ENCODE measurements at regions not wholly inside any gene's neighbourhood (a gene's known extent, or its start where the extent isn't known, plus 50 kb on each side); places are given as distances from the start of the nearest gene placed in this dataset.
A peak's percentile ranks its signal among the peaks of the same experiment; 100 is the strongest.
"Not testable (repeated sequence)": the region's sequence is repeated elsewhere in the genome, so short reads cannot be mapped to it uniquely, and the experiment has no call there.

DNA sequence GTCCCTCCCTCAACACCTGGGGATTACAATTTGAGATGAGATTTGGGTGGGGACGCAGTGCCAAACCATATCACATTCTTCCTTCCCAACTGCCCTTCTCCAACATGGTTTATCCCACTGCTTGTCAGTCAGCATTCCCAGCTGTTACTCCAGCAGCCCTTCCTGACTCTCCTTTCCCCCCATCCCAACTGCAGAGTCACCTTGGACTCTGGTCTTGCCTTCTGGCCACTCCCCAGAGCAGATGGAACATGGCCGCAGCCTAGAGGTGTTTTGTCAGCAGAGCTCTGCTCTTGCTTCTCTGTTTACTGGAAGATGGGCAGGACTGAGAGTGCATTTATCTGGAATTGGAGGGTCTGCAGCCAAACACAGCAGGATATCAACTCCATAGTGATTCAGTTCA is 51.2 kb upstream of the MEX3C start:
- DNase-seq = no peak

DNA sequence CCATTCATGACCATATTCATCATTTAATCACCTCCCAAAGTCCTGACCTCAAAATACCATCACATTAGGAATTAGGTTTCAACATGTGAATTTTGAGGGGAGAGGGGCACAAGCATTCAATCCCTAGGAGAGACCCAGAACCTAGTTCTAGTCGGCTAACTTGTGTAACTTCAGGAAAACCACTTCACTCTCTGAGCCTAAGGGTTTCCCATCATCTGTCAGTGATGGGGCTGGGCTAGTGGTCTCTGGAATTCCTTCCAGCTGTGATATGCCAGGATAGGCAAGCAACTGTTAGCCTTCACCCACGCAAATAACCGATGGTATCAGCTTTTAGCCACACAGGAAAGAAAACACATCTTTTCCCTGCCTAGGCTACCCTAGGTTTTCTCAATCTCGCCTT is 52.5 kb upstream of the MEX3C start:
- no peak for DNase-seq

DNA sequence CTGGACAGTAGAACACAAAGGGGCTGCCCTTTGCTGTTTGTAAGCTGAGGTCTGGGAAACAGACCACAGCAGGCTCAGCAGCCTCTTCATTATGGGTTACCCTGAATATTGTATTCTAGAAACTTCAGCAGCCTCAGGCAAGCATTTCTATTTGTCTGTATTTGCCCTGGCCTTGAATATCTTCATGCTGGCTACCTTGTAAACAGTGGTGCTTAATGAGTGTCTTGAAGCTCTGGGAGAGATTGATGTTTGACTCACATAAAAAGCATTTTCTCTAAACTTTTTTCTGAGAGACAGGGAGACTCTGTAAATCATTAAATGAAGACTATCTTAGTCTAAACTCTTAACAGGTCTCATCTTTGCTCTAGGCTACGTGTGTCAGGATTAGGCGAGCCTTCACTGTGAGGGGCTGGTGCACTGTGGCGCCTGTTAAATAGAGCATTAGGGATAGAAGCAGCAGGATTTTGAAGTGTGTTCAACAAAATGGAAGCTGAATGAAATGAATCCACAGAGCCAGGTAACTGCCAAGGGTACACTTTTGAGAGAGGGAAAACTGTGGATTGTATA is 53.1 kb upstream of the MEX3C start:
- DNase-seq = no peak

DNA sequence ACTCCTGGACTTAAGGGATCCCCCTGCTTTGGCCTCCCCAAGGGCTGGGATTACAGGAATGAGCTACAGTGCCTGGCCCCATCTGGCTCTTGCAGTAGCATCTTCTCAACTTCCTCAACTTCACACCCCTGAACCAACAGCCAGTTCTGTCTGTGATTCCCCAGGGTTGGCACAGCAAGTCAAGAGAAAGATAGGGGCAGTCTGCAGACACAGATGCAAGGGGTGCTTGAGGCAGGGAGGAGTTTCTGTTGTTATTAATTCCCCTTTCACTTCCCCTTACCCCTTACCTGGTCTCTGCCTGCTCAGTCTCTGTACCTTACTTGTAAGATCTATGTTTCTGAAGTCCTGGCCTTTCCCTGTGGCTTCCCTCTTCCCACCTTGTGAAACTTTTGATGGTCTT is 54.1 kb upstream of the MEX3C start:
- DNase-seq = no peak

DNA sequence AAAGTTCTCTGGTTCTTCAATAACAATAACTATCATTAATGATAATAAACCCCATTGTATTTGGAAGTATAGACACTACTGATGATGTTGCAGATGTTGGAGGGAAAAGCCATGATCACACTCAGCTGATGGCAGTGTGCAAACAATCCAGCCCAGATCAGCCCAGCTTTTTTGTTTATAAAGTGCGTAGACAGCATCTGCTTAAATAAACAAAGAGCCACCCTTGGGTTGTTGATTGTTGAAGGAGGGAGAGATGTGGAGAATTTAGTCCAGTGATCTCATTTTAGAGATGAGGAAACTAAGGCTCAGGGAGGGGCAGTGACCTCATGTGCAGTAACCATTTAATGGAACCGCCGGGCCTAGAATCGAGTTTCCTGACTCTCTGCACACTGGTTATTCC is 56.0 kb upstream of the MEX3C start:
- no peak for DNase-seq

DNA sequence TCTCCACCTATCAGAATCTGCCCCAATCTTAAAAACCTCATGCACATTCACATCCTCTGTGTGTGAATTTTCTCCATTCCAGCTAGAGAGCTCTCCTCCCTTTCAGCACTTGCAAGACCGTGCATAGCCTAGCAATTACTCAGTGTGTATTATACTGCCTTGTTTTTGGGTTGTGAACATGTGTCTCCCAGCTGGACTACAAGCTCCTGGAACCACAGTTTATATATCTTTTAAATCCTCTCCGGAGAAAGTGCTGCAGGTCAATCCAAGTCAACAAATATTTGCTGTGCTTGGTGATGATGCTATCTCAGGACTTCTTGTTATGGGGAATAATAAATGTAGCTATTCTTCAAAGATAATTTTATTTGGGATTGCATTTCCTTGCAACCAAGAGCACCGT is 58.2 kb upstream of the MEX3C start:
- no peak for DNase-seq

DNA sequence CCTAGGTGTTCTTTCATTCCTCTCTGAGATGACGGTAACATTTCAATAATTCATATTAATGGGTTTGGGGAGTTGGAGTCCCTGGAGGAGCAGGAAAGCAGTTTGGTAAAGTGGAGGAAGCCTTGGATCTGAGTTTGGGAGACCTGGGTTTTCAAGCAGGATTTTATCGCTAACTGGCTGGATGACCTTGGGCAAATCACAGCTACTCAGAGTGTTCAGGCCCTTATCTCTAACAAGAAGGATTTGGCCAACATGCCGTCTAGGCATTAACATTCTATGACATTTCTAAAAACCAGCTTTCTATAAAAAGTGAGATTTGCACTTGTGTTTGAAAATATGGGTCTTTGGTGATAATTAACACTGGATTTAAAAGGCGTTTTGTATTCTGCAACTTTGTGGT is 59.7 kb upstream of the MEX3C start:
- no peak for DNase-seq

DNA sequence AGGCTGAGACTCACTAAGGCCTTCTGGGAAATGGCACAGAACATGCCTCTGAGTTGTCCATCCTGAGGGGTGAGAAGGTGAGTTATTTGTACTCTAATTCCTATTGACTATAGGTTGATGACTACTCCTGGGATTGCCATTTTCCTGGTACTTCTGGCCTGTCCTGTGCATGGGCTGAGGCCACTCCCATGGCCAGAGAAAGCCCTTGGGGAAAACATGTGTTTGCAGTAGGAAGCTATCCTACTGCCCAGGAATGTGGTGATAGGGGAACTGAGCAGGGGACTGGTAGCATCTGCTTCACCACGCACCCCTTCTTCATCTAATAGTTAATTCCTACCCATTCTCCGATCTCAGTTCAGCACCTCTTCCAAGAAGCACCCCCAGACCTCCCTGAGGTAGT is 62.6 kb upstream of the MEX3C start:
- no peak for DNase-seq

DNA sequence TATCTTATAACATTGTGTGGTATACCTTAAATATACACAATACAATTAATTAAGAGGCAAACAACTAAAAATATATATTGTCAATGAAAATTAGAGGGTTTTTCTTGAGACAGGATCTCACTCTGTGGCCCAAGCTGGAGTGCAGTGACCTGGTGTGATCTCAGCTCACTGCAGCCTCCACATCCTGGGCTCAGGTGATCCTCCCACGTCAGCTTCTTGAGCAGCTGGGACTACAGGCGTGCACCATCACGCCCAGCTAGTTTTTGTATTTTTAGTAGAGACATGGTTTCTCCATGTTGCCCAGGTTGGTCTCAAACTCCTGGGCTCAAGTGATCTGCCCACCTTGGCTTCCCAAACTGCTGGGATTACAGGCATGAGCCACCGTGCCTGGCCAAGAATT is 68.6 kb upstream of the MEX3C start:
- not testable (repeated sequence) for DNase-seq

DNA sequence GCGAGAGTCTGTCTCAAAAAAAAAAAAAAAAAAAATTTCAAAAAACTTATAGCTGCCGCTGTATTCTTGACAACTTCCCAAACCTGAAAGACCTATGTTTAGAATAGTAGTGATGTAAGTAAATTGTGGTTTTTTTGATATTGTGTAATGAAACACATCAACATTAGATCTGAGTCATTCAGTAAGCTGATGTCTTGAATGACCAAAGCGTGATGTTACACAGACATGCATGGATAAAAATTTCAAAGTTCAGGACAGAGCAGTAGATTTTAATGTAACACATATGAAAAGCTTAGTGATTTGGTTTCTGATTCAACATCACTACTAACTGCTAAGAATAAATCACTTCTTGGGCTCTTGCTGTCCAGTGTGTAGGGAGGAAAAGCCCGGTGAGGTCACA is 69.3 kb upstream of the MEX3C start:
- no peak for DNase-seq

DNA sequence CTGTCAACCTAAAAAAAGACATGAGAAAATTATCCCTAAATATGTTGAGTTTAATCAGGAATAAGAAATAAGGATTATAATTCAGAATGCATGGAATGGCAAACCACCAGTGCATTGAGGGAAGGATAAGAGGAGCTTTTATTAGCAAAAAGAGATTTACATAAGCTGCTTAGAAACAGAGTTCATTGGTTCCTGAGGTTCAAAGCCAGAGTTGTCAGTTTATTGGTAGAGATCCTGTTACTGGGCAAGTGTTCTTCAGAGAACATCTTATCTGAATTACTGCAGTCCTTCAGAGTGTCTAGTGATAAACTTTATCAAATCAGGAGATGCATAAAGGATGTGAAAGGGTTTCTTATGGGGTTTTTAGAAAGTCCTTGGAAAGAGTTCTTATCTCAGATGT is 76.0 kb upstream of the MEX3C start:
- DNase-seq = no peak

DNA sequence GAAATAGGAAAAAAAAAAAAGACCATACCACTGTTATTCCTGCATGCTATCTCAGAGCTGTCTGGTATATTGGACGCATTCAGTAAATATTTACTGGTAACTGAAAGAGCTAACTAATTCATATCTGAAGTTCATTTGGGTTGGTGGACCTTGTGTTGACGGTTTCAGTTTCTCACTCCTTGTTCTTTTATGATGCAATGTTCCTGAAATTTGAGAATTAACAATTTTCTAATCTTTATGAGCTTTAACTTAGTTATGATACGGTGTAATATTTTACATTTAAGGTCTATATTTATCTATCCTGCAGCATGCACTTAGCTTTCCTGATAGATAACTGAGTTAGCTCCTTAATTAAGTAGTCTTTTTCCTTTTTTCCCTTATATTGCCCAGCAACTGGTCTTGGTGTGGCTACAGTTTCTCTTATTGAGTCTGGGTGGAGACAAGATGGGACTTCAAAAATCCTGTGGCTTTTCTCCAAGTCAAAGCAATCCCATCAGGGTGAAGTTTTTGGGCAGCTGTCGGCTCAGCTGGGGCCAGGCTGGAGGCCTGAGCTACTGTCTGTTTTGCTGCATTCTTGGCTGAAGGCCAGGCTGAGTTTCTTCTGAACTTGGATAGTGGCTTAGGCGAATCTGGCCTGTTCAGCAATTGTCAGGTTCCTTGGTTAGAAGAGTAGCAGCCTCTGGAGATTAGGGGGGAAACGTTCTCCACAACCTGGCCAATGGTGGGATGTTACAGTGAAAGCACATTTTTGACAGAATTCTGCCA is 78.4 kb upstream of the MEX3C start:
- DNase-seq = peak in 1 of 51 donors; percentile 2

DNA sequence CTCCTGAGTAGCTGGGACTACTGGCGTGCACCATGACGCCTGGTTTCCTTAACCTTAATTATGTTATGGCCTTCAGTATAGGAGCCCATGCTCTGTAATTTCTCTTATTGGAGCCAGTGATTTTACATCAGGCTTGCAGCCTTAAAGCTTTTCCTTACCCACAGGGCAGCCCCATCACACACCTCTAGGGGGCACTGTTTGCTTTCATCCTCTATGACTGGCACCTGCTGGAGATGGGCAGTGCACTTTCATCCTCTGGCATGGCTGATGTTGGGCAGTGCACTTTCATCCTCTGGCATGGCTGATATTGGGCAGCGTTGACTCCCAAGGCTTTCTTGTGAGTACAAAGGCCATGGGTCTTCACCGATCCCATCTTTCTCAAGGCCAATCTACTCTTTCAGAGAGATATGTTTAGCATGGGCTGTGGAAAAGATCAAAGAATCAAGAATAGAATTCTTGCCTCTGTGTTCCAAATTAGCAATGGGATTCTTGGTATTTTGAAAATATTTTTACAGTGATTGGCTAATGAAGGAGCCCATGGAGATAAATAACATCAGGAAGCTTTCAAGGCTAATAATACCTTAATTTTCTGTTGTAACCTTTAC is 80.7 kb upstream of the MEX3C start:
- DNase-seq = peak in 35 of 51 donors; percentile 1 to 72 (median 18)

DNA sequence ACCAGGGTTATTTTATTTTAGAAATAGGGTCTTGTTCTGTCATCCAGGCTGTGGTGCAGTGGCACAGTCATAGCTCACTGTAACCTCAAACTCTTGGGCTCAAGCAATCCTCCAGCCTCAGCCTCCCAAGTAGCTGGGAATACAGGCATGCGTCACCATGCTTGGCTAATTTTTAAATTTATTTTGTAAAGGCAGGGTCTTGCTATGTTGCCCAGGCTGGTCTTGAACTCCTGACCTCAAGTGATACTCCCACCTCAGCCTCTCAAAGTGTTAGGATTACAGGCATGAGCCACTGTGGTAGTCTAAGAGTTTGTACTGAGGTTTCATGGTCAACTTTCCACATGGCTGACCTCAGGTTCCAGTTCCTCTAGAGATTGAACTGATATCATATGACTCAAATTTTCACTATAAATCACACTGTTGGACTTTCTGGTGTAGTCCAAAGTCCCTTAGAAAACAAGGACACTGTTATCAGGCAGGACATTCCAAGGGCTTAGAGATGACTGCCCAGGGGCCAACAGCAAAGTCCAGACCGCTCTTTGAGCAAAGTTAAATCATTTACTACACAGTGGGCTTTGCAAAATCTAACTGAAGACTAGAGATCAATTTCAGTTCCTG is 82.0 kb upstream of the MEX3C start:
- DNase-seq = no peak

DNA sequence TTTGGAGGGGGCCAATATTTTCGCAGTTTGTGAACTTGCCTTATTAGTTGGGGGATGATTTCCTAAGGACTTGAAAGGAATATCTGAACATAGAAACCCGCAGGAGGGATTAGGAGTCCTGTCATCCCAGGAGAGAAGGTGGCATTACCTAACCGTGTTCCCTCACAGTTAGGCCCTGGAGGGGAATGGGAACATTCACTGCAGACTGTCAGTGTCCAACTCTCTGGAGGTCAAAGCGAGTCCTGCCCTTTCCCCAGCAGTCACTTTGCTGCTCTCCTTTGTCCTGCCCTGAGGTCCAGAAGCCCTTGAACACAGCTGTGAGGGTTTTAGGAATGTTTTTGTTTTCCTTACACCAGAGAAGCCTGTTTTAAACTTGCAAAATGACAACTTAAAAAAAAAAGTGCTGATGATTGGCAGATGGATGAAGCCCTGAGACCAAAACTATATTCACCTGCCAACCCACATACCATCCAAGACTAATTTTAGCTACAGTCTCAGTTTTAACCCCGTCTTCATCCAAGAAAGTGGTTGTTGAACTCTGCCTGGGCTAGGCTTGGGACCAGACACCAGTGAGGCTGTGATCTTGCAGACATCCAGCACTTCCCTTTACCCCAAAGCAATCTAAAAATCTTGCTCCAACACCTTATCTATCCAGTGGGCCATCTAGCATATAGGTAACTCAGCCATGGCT is 90.5 kb upstream of the MEX3C start:
- no peak for DNase-seq

DNA sequence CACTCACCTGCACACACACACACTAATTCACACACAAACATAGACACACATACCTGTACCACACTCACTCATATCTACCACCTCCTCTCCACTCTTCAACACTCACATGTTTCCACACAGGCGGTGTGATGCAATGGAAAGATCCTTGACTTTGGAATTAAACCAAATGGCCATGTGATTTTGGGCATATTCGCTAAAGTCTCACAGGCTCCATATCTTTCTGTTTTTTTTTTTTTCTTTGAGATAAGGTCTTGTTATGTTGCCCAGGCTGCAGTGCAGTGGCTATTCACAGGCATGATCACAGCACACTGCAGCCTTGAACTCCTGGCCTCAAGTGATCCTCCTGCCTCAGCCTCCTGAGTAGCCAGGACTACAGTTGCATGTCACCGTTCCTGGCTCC is 91.1 kb upstream of the MEX3C start:
- no peak for DNase-seq

DNA sequence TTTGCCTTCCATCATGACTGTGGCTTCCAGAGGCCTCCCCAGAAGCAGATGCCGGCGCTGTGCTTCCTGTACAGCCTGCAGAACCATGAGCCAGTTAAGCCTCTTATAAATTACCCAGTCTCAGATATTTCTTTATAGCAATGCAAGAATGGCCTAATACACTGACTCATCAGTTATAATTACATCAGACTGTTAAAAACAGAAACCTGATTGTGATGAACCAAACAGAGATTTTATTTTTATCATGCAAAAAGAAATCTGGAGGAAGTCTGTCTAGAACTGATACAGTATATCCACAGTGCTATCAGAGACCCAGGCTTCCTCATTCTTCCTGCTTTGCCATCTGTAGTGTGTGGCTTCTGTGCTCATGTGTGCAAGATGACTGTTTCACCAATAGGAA is 93.4 kb upstream of the MEX3C start:
- no peak for DNase-seq

DNA sequence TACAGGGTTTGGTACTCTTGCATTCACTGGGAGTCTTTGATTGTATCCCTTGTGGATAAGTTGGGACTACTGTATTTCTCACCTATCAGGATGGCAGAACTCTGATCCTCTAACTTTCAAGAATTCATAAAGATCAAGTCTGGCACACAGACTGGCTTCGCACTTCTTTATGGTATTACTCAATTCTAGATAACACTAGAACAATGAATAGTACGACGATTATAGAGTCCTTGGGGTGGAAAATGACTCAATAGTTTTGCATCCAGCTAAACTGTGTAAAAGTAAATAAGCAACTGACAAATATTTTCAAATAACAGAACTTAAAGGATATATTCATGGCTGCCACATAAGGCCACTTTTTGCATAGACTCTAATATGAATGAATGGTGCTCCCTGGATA is 103.4 kb upstream of the MEX3C start:
- no peak for DNase-seq

DNA sequence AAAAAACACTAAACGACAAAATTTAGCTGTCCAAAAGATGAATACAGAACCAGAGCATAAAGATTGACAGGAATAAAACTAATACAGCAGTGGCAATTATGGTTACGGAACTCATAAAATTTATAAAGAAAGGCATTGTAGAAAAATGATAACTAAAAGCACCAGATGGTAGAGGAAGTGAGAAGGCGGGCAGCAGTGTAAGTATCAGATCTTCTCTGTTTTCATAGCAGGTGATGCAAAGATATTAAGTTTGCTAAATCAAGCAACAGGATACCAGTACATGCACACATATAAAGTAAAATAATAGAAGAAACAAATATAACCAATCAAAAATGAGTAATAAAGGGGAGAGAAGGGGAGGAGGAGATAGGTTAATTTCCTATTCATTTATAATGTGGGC is 103.9 kb upstream of the MEX3C start:
- no peak for DNase-seq

DNA sequence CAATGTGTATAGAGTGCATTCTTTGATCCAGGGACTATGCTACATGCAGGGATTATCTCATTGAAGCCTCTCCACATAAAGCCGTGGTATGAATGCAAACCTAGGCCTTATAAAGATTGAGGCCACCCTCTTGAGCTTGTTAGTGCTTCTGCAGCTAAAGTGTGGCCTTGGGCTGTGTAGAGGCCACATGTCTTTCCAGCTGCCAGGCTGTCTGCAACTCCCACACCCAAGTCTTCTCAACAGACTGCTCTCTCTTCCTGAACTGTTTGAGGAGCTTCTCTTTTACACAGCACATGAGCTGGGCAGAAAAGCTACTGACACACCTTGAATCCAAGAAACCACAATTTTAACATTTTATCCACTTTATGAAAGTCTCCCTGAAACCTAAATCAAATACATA is 119.2 kb upstream of the MEX3C start:
- no peak for DNase-seq

DNA sequence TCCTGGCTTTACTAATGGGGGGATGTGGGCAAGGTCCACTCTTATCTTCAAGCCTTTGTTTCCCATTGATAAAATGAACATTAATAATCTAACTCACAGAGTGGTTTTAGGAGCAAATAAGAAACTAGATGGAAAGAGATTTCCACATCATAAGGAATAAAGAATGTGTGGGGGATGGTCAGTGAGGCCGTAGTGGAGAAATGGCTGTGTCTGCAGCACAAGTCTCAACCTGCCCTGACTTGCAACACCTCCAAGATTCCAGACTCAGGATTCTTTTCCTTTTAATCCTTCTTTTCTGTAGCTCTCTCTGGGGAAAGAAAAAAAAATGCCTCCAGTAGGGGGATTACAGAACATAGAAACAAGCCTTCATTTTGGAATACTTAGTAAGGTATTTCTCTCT is 124.2 kb upstream of the MEX3C start:
- no peak for DNase-seq

DNA sequence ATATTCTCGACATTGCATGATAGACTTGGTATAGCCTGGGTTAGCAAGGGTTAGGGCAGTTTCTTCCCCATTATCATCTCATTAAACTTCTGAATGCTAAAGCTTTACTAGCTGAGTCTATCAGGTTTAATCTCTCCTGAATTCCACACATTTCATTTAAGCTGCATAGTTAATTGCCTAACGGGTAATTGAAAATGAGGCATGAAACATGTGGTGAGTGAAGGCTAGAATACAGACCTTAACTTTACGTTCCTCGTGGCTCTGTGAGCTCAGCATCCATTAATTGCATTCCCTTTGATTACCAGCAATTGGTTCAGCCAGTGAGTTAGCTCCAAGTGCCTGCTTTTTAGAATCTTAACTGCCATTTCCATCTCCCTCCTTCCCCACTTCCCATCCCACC is 126.5 kb upstream of the MEX3C start:
- no peak for DNase-seq

All from hypothalamus (tissue), 51 donors.